ENCODE measurements at regions not wholly inside any gene's neighbourhood (a gene's known extent, or its start where the extent isn't known, plus 50 kb on each side); places are given as distances from the start of the nearest gene placed in this dataset.

DNA sequence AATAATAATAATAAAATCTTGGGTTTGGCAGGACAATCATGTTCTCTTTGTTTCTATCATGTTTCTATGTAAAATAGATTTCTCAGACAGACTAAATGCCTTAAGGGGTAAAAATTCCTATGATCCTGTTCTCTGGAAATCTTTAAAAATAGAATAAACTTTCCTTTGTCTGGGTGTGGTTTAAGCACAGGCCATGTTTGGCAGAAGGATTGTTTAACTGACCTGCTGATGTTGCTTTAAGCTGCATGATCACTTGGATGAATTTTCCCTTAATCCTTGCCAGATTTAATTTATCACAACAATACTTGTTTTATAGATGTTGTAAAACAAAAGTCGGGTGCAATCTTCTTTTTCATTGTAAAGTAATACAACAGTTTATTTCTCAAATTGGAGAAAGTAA is 341.7 kb upstream of the FAT1 start:
- Histone ChIP-seq H3K27me3 (ENCODE audit: low read length) (no peaks in the 10 kb centered on the region), H3K9ac (ENCODE audit: low read length) (no peak overlapping the region), H3F3A (ENCODE audit: insufficient read depth) (no peaks in the 10 kb centered on the region), H3K27ac (ENCODE audit: low read depth, low read length) (no peak overlapping the region), H3K9me2 (replicated peaks; ENCODE audit: insufficient read depth, low read length) (no peaks in the 10 kb centered on the region), H3K4me2 (ENCODE audit: low read depth, low read length, poor library complexity, severe bottlenecking) (no peak overlapping the region), H2AFZ (ENCODE audit: low read depth, low read length, severe bottlenecking) (no peak overlapping the region), H3K79me2 (ENCODE audit: insufficient read depth, low read length) (no peaks in the 10 kb centered on the region), H3K36me3 (ENCODE audit: low read length) (no peaks in the 10 kb centered on the region), H4K20me1 (ENCODE audit: low read depth, low read length) (no peaks in the 10 kb centered on the region), H3K4me3 (ENCODE audit: insufficient read depth, low read length, poor library complexity, severe bottlenecking) (no peak overlapping the region), H3K9me3 (ENCODE audit: insufficient read depth, low read length) (no peaks in the 10 kb centered on the region)
- TF ChIP-seq, protein P1, sequence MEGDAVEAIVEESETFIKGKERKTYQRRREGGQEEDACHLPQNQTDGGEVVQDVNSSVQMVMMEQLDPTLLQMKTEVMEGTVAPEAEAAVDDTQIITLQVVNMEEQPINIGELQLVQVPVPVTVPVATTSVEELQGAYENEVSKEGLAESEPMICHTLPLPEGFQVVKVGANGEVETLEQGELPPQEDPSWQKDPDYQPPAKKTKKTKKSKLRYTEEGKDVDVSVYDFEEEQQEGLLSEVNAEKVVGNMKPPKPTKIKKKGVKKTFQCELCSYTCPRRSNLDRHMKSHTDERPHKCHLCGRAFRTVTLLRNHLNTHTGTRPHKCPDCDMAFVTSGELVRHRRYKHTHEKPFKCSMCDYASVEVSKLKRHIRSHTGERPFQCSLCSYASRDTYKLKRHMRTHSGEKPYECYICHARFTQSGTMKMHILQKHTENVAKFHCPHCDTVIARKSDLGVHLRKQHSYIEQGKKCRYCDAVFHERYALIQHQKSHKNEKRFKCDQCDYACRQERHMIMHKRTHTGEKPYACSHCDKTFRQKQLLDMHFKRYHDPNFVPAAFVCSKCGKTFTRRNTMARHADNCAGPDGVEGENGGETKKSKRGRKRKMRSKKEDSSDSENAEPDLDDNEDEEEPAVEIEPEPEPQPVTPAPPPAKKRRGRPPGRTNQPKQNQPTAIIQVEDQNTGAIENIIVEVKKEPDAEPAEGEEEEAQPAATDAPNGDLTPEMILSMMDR (IDR thresholded peaks at IDR 0.05; ENCODE audit: insufficient read depth, low read length, poor library complexity, severe bottlenecking), result no peak
- TF ChIP-seq EZH2phosphoT487 (conservative IDR thresholded peaks at IDR 0.05; ENCODE audit: low read length), result no peak

DNA sequence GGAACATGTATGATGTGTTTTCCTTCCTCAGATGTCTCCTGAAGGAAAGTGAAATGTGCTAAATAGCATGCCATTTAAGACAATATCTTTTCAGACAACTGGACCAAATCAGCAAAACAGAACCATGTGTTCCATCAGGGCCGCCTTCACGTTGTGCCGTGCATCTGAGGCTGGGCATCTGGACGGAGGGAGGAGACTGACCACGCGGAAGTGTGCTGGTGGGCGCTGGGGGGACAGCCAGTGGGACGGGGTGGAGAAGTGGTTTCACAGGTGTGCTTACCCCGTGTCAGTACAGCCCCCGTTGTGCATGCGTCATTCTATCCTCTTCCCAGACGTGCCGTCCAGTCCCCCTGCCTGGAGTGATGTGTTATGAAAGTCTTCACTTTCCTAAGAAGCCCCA is 342.1 kb upstream of the FAT1 start:
- no peaks in the 10 kb centered on the region for H3K9me3 ChIP-seq (ENCODE audit: insufficient read depth, low read length)
- no peak overlapping the region for H2AFZ ChIP-seq (ENCODE audit: low read depth, low read length, severe bottlenecking)
- no peak overlapping the region for H3K4me3 ChIP-seq (ENCODE audit: insufficient read depth, low read length, poor library complexity, severe bottlenecking)
- no peaks in the 10 kb centered on the region for H4K20me1 ChIP-seq (ENCODE audit: low read depth, low read length)
- H3K4me2 ChIP-seq (ENCODE audit: low read depth, low read length, poor library complexity, severe bottlenecking), result no peak overlapping the region
- no peak for TF ChIP-seq EZH2phosphoT487 (conservative IDR thresholded peaks at IDR 0.05; ENCODE audit: low read length)
- TF ChIP-seq, protein P1 (IDR thresholded peaks at IDR 0.05; ENCODE audit: insufficient read depth, low read length, poor library complexity, severe bottlenecking), result no peak
- H3K9me2 ChIP-seq (replicated peaks; ENCODE audit: insufficient read depth, low read length), result no peaks in the 10 kb centered on the region
- H3K27ac ChIP-seq (ENCODE audit: low read depth, low read length), result no peak overlapping the region
- no peaks in the 10 kb centered on the region for H3K27me3 ChIP-seq (ENCODE audit: low read length)
- H3K9ac ChIP-seq (ENCODE audit: low read length), result no peak overlapping the region
- H3K79me2 ChIP-seq (ENCODE audit: insufficient read depth, low read length), result no peaks in the 10 kb centered on the region
- no peaks in the 10 kb centered on the region for H3F3A ChIP-seq (ENCODE audit: insufficient read depth)
- no peaks in the 10 kb centered on the region for H3K36me3 ChIP-seq (ENCODE audit: low read length)

DNA sequence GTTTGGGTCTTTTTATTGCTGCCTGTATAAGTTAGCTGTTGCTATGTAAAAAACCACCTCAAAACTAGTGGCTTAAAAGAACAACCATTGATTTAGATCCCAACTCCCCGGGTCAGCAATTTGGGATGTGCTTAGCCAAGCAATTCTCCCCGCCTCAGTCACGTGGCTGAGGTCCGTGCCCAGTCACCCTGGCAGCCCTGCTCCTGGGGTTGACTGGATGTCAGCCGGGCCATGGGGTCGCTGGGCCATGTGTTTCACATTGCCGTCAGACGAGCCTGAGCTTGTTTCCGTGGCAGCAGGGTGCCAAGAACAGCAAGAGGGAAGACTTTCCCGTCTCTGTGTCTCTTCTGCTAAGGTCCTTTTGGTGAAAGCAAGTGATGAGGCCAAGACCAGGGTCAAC is 345.7 kb upstream of the FAT1 start:
- no peaks in the 10 kb centered on the region for H3K9me3 ChIP-seq (ENCODE audit: insufficient read depth, low read length)
- no peak overlapping the region for H3K4me2 ChIP-seq (ENCODE audit: low read depth, low read length, poor library complexity, severe bottlenecking)
- H3K36me3 ChIP-seq (ENCODE audit: low read length), result no peaks in the 10 kb centered on the region
- no peaks in the 10 kb centered on the region for H3K27me3 ChIP-seq (ENCODE audit: low read length)
- TF ChIP-seq, protein P1 (IDR thresholded peaks at IDR 0.05; ENCODE audit: insufficient read depth, low read length, poor library complexity, severe bottlenecking), result no peak
- TF ChIP-seq EZH2phosphoT487 (conservative IDR thresholded peaks at IDR 0.05; ENCODE audit: low read length), result no peak
- no peak overlapping the region for H3K4me3 ChIP-seq (ENCODE audit: insufficient read depth, low read length, poor library complexity, severe bottlenecking)
- no peak overlapping the region for H2AFZ ChIP-seq (ENCODE audit: low read depth, low read length, severe bottlenecking)
- no peaks in the 10 kb centered on the region for H3F3A ChIP-seq (ENCODE audit: insufficient read depth)
- no peaks in the 10 kb centered on the region for H3K79me2 ChIP-seq (ENCODE audit: insufficient read depth, low read length)
- no peak overlapping the region for H3K9ac ChIP-seq (ENCODE audit: low read length)
- no peaks in the 10 kb centered on the region for H3K9me2 ChIP-seq (replicated peaks; ENCODE audit: insufficient read depth, low read length)
- no peaks in the 10 kb centered on the region for H4K20me1 ChIP-seq (ENCODE audit: low read depth, low read length)
- no peak overlapping the region for H3K27ac ChIP-seq (ENCODE audit: low read depth, low read length)

DNA sequence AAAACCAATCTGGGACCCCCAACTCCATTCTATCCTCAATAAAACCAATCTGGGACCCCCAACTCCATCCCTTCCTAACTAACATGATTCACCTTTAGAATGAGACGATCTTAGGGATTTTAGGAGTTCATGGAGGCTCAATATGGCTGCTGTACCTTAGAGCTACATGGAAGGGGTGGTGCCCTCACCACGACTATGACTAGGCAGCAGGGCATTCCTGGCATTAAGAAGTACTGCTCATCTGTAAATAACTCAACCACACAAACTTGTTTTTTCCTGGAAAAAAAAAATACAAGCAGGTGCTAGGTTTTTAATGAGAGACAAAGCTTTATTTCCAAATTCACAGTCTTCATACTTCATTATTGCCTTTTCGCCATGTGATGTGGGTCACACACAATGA is 346.5 kb upstream of the FAT1 start:
- Histone ChIP-seq H3K4me3 (ENCODE audit: insufficient read depth, low read length, poor library complexity, severe bottlenecking) (no peak overlapping the region), H3K36me3 (ENCODE audit: low read length) (no peaks in the 10 kb centered on the region), H3K9ac (ENCODE audit: low read length) (no peak overlapping the region), H4K20me1 (ENCODE audit: low read depth, low read length) (no peaks in the 10 kb centered on the region), H3F3A (ENCODE audit: insufficient read depth) (no peaks in the 10 kb centered on the region), H2AFZ (ENCODE audit: low read depth, low read length, severe bottlenecking) (no peak overlapping the region), H3K4me2 (ENCODE audit: low read depth, low read length, poor library complexity, severe bottlenecking) (no peak overlapping the region), H3K9me3 (ENCODE audit: insufficient read depth, low read length) (no peaks in the 10 kb centered on the region), H3K79me2 (ENCODE audit: insufficient read depth, low read length) (no peaks in the 10 kb centered on the region), H3K9me2 (replicated peaks; ENCODE audit: insufficient read depth, low read length) (no peaks in the 10 kb centered on the region), H3K27ac (ENCODE audit: low read depth, low read length) (no peak overlapping the region), H3K27me3 (ENCODE audit: low read length) (no peaks in the 10 kb centered on the region)
- TF ChIP-seq EZH2phosphoT487 (conservative IDR thresholded peaks at IDR 0.05; ENCODE audit: low read length), result no peak
- TF ChIP-seq, protein P1 (IDR thresholded peaks at IDR 0.05; ENCODE audit: insufficient read depth, low read length, poor library complexity, severe bottlenecking), result no peak

Measured in SU-DHL-6 (cell line).